ENCODE measurements at regions not wholly inside any gene's neighbourhood (a gene's known extent, or its start where the extent isn't known, plus 50 kb on each side); places are given as distances from the start of the nearest gene placed in this dataset.
"Not testable (repeated sequence)": the region's sequence is repeated elsewhere in the genome, so short reads cannot be mapped to it uniquely, and the experiment has no call there.

- Mint-ChIP-seq H3K27ac (no peak overlapping the region), H3K9me3 (no peaks in the 10 kb centered on the region), H3K4me1 (no peaks in the 10 kb centered on the region), H3K27me3 (peaks cover 17% of the 10 kb centered on the region), H3K4me3 (no peak overlapping the region)
- ATAC-seq (no peak), DNase-seq (no peak)
Observed at GRCh38 chr6:22119500-22119899, 177.3 kb downstream of the PRL start.

- DNase-seq, result no peak
- ATAC-seq, result no peak
- Mint-ChIP-seq H3K27ac (no peak overlapping the region), H3K27me3 (no peaks in the 10 kb centered on the region), H3K4me1 (no peaks in the 10 kb centered on the region), H3K4me3 (no peak overlapping the region), H3K9me3 (peaks cover 7 to 10% of the 10 kb centered on the region in 2 donors)
Observed at GRCh38 chr6:22124756-22125155, 172.1 kb downstream of the PRL start.

- Mint-ChIP-seq H3K4me1 (no peaks in the 10 kb centered on the region), H3K9me3 (peaks cover 15 to 16% of the 10 kb centered on the region in 2 donors), H3K27me3 (no peaks in the 10 kb centered on the region), H3K27ac (no peak overlapping the region), H3K4me3 (no peak overlapping the region)
- no peak for DNase-seq
- no peak for ATAC-seq
Observed at GRCh38 chr6:22126910-22127309, 169.9 kb downstream of the PRL start.

- DNase-seq (no peak), ATAC-seq (no peak)
- Mint-ChIP-seq H3K27ac (no peak overlapping the region), H3K4me3 (no peak overlapping the region), H3K4me1 (no peaks in the 10 kb centered on the region), H3K9me3 (peaks cover 18 to 21% of the 10 kb centered on the region in 2 donors), H3K27me3 (no peaks in the 10 kb centered on the region)
Observed at GRCh38 chr6:22129751-22130150, 167.1 kb downstream of the PRL start.

- ATAC-seq (no peak), DNase-seq (no peak)
- H3K4me1 Mint-ChIP-seq, result no peaks in the 10 kb centered on the region
- H3K4me3 Mint-ChIP-seq, result no peak overlapping the region
- H3K27ac Mint-ChIP-seq, result no peak overlapping the region
- H3K27me3 Mint-ChIP-seq, result no peaks in the 10 kb centered on the region
- H3K9me3 Mint-ChIP-seq, result peaks cover 12 to 14% of the 10 kb centered on the region in 2 donors
Observed at GRCh38 chr6:22132656-22133055, 164.2 kb downstream of the PRL start.

- H3K4me3 Mint-ChIP-seq, result no peak overlapping the region
Observed at GRCh38 chr6:22133357-22133756, 163.5 kb downstream of the PRL start.

GRCh38 chr6:22134308-22134707 lies 162.5 kb downstream of the PRL start:
- no peaks in the 10 kb centered on the region for H3K4me1 Mint-ChIP-seq
- H3K27me3 Mint-ChIP-seq, result no peaks in the 10 kb centered on the region
- DNase-seq (no peak), ATAC-seq (no peak)
- no peak overlapping the region for H3K4me3 Mint-ChIP-seq
- H3K27ac Mint-ChIP-seq, result no peak overlapping the region
- peaks cover 12 to 14% of the 10 kb centered on the region in 2 donors for H3K9me3 Mint-ChIP-seq

More at GRCh38 chr6:22133357-22133756, 163.5 kb downstream of the PRL start:
- Mint-ChIP-seq H3K27ac (no peak overlapping the region), H3K9me3 (peaks cover 12 to 14% of the 10 kb centered on the region in 2 donors), H3K27me3 (no peaks in the 10 kb centered on the region), H3K4me1 (no peaks in the 10 kb centered on the region)
- ATAC-seq (no peak), DNase-seq (no peak)

- DNase-seq (no peak), ATAC-seq (no peak)
- Mint-ChIP-seq H3K27ac (no peak overlapping the region), H3K27me3 (no peaks in the 10 kb centered on the region), H3K4me3 (no peak overlapping the region), H3K9me3 (peaks cover 7 to 8% of the 10 kb centered on the region in 2 donors), H3K4me1 (no peaks in the 10 kb centered on the region)
Observed at GRCh38 chr6:22135395-22135794, 161.4 kb downstream of the PRL start.

- not testable (repeated sequence) for H3K9me3 Mint-ChIP-seq, H3K4me1 Mint-ChIP-seq, H3K4me3 Mint-ChIP-seq, H3K27ac Mint-ChIP-seq, DNase-seq, ATAC-seq
- peaks cover 15% of the 10 kb centered on the region for H3K27me3 Mint-ChIP-seq
Observed at GRCh38 chr6:22140736-22141135, 156.1 kb downstream of the PRL start.

GRCh38 chr6:22141241-22141745 lies 155.5 kb downstream of the PRL start:
- Mint-ChIP-seq H3K4me3 (no peak overlapping the region), H3K27me3 (peaks cover 21% of the 10 kb centered on the region), H3K9me3 (no peaks in the 10 kb centered on the region)

GRCh38 chr6:22142856-22143255 lies 154.0 kb downstream of the PRL start:
- no peak for ATAC-seq
- Mint-ChIP-seq H3K9me3 (no peaks in the 10 kb centered on the region), H3K27me3 (peaks cover 36% of the 10 kb centered on the region), H3K27ac (no peak overlapping the region), H3K4me3 (no peak overlapping the region), H3K4me1 (peaks cover 24% of the 10 kb centered on the region)
- no peak for DNase-seq

More at GRCh38 chr6:22141241-22141745, 155.5 kb downstream of the PRL start:
- H3K4me1 Mint-ChIP-seq, result peaks cover 11% of the 10 kb centered on the region
- H3K27ac Mint-ChIP-seq, result no peak overlapping the region
- DNase-seq (no peak), ATAC-seq (no peak)

GRCh38 chr6:22145376-22145775 lies 151.5 kb downstream of the PRL start:
- no peak overlapping the region for H3K4me3 Mint-ChIP-seq
- H3K9me3 Mint-ChIP-seq, result no peaks in the 10 kb centered on the region
- DNase-seq, result no peak
- H3K27me3 Mint-ChIP-seq, result peaks cover 57% of the 10 kb centered on the region
- ATAC-seq, result no peak
- H3K4me1 Mint-ChIP-seq, result peaks cover 34% of the 10 kb centered on the region
- no peak overlapping the region for H3K27ac Mint-ChIP-seq

- Mint-ChIP-seq H3K4me3 (peak overlapping the region; percentile 57 to 82), H3K9me3 (no peaks in the 10 kb centered on the region), H3K27ac (no peak overlapping the region), H3K4me1 (peaks cover 34% of the 10 kb centered on the region), H3K27me3 (peaks cover 57% of the 10 kb centered on the region)
- no peak for DNase-seq
- ATAC-seq, result no peak
Observed at GRCh38 chr6:22145823-22146677, 150.8 kb downstream of the PRL start.

GRCh38 chr6:22146678-22146930 lies 150.2 kb downstream of the PRL start:
- no peak for DNase-seq
- peak; percentile 18 for ATAC-seq
- Mint-ChIP-seq H3K27me3 (peaks cover 57% of the 10 kb centered on the region), H3K9me3 (no peaks in the 10 kb centered on the region), H3K4me3 (peak overlapping the region; percentile 76 to 82), H3K4me1 (peaks cover 29% of the 10 kb centered on the region), H3K27ac (no peak overlapping the region)

GRCh38 chr6:22146931-22147701 lies 149.7 kb downstream of the PRL start:
- H3K9me3 Mint-ChIP-seq, result no peaks in the 10 kb centered on the region
- ATAC-seq (peak; percentile 29), DNase-seq (peak; percentile 11 to 12)
- peak overlapping the region; percentile 76 to 82 for H3K4me3 Mint-ChIP-seq
- H3K27me3 Mint-ChIP-seq, result peaks cover 57% of the 10 kb centered on the region
- H3K4me1 Mint-ChIP-seq, result peaks cover 28% of the 10 kb centered on the region
- H3K27ac Mint-ChIP-seq, result peak overlapping the region in 1 of 2 donors; percentile 45
